DOHH2 (cell line): ENCODE measurements at regions not wholly inside any gene's neighbourhood (a gene's known extent, or its start where the extent isn't known, plus 50 kb on each side); places are given as distances from the start of the nearest gene placed in this dataset.

Experiments used
- CTCF ChIP-seq: fragments of 200-600 bp; sonication (generic); IDR thresholded peaks from one replicate; pipeline ENCODE4 v1.5.1; 2014; ENCODE audit warnings: antibody characterized with exemption, mild to moderate bottlenecking, low read depth, low read length; ENCODE audit not compliant: poor library complexity, severe bottlenecking
- EZH2phosphoT487 ChIP-seq: fragments of 200-600 bp; sonication (generic); IDR thresholded peaks from 2 replicates; pipeline ENCODE4 v1.6.1; 2017; ENCODE audit warnings: borderline replicate concordance, mild to moderate bottlenecking, antibody characterized with exemption, low read length, moderate library complexity, mixed read lengths

GRCh38 chrX:127128282-127128681 lies 308.8 kb downstream of the PRR32 start:
- TF ChIP-seq CTCF (no peak), EZH2phosphoT487 (no peak)
